HG03159 (cell line): ENCODE measurements at regions not wholly inside any gene's neighbourhood (a gene's known extent, or its start where the extent isn't known, plus 50 kb on each side); places are given as distances from the start of the nearest gene placed in this dataset.

Source experiments
- ATAC-seq: cut with Tn5 transposase; IDR thresholded peaks from one replicate; pipeline ENCODE4 v1.9.1; 2021; ENCODE audit warnings: mild to moderate bottlenecking, moderate library complexity; ENCODE audit not compliant: unreplicated experiment

GRCh38 chr15:77541421-77542181, 91.1 kb downstream of the LINGO1 start:
- no peak for ATAC-seq

- ATAC-seq: no peak
Measured at GRCh38 chr15:77540312-77541060, 92.2 kb downstream of the LINGO1 start.

GRCh38 chr15:77538793-77539497, 93.8 kb downstream of the LINGO1 start:
- no peak for ATAC-seq

GRCh38 chr15:77538027-77538451, 94.7 kb downstream of the LINGO1 start:
- ATAC-seq: peak; percentile 73

- ATAC-seq: no peak
Measured at GRCh38 chr15:77537006-77537405, 95.7 kb downstream of the LINGO1 start.

- no peak for ATAC-seq
Measured at GRCh38 chr15:77535845-77536244, 96.9 kb downstream of the LINGO1 start.
